NCI-H226 (cell line): ENCODE measurements at regions not wholly inside any gene's neighbourhood (a gene's known extent, or its start where the extent isn't known, plus 50 kb on each side); places are given as distances from the start of the nearest gene placed in this dataset.

Experiments
- DNase-seq: peaks from one replicate; pipeline ENCODE4 v3.0.0-alpha.2; 2015

DNA sequence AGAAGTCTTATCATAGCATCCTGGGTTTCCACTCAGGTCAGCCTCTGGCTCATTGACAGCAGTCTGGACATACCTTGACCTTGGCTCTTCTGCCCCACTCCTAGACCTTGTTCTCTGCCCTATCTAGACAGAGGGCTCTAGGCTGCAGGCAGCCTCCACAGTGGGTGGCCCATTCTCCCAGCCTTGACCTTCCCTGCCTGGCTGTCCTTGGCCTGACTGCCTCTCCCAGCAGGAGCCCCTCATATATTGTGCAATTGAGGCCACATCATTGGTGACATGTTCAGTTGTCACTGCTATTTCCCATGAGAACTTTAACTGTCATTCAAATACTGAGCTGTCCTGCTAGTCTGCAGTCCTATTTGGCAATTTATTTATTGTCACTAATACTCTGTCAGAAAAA lies 503.4 kb downstream of the PLXNA4 start:
- DNase-seq = no peak

GRCh38 chr7:132072165-132072564 lies 504.1 kb downstream of the PLXNA4 start:
- no peak for DNase-seq

- DNase-seq = no peak
Observed at GRCh38 chr7:132069306-132069705, 507.0 kb downstream of the PLXNA4 start.

- no peak for DNase-seq
Observed at GRCh38 chr7:132066761-132067171, 509.5 kb downstream of the PLXNA4 start.

DNA sequence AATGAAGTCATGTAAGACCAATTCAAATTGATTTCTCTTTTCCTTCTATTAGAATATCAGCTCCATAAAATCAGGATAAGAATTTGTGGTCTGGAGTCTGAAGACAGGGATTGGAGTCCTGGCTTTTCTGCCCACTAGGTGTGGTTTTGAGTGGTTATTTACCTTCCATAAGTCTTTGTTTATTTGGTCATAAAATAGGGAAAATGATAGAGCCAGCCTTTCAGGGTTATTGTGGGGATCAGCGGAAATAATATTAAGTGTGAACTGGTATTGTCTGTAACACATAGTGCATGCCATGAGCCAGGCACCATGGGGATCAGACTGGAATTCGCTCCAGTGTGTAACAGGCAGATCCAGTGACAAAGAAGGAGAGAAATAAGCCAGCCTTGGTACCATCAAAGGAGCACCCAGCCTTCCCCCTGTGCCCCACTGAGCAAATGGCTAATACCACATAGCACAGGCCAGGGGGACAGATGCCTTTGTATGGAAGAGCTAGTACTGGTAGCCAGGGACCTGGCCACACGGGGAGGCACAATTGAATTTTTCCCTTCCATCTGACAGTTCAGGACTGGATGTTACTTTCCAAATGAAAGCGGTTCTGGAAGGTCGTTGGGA lies 509.7 kb upstream of the PODXL start:
- no peak for DNase-seq

- DNase-seq = peak; percentile 98
Observed at GRCh38 chr7:132065193-132065988, 509.0 kb upstream of the PODXL start.

- DNase-seq = no peak
Observed at GRCh38 chr7:132063800-132064199, 507.4 kb upstream of the PODXL start.

DNA sequence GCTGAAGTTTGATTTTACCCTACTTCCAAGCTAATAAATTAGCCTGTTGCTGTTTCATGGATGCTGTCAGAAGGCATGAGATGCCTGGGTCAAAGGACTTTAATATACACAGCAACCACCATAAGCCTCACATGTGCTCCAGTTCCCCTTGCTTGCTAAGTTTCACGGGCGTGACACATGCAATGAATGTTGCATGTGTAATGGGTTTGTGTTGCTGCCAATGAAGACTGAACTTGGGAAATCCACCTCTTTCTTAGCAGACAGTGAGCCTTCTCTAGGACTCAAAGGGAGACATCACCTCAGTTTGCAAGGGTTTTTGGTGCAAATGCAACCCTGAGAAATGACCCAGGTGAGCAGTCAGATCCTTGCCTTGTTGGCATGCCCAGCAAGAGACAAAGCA lies 505.5 kb upstream of the PODXL start:
- no peak for DNase-seq

- no peak for DNase-seq
Observed at GRCh38 chr7:132059141-132059540, 502.7 kb upstream of the PODXL start.

DNA sequence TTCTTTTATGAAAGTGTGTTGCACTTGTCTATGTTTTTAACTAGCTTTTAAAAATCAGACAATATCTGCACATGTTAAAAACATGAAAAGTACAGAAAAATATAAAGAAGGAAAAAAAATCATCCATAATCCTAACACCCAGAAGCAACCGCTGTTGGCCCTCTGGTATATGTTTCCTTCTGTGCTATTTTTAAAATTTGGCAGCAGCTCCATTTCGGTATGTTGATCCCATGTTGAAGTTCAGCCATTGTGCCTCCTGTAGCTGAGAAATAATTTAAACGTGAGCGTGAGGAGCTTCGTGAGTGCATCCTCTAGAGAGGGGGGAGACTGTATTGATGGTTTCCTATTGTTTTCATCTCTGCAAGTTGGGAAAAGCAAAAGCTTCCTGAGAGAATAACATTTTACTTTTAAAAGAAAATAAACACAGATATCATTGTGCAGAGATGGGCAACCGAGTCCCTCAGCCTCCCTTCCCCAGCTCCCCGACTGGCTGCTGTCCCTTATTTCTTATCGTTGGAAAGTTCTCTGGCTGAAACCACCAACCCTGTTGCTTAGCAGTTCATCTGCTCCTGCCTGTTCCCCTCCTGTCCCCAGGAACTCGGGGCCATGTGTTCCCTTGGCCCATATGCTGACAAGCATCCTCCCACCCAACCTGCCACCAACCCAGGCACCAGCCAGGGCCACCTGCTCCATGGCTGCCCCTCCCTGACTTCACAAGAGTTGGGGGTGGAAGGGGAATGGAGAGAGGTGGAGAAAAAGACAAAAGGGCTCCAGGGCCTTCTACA lies 499.1 kb upstream of the PODXL start:
- no peak for DNase-seq

DNA sequence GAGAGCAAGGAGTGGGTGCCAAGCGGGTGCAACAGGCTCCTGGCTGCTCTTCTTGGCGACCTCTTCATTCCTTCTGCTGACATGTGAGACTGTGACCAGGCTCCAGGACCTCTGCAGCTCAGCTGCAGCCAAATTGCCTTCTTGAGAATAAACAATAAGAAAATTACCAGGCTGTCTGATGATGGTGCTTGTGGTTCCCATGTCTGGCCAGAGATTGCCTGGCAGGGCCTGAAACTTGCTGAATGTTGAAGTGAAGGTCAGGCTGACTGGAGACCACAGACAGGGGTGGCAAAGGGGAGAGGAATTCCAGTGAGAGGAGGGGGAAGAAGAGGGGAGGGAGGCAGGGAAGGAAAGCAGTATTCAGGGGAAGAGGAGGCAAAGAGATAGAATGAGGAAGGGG lies 497.4 kb upstream of the PODXL start:
- DNase-seq = no peak

- no peak for DNase-seq
Observed at GRCh38 chr7:132051311-132051710, 494.9 kb upstream of the PODXL start.

DNA sequence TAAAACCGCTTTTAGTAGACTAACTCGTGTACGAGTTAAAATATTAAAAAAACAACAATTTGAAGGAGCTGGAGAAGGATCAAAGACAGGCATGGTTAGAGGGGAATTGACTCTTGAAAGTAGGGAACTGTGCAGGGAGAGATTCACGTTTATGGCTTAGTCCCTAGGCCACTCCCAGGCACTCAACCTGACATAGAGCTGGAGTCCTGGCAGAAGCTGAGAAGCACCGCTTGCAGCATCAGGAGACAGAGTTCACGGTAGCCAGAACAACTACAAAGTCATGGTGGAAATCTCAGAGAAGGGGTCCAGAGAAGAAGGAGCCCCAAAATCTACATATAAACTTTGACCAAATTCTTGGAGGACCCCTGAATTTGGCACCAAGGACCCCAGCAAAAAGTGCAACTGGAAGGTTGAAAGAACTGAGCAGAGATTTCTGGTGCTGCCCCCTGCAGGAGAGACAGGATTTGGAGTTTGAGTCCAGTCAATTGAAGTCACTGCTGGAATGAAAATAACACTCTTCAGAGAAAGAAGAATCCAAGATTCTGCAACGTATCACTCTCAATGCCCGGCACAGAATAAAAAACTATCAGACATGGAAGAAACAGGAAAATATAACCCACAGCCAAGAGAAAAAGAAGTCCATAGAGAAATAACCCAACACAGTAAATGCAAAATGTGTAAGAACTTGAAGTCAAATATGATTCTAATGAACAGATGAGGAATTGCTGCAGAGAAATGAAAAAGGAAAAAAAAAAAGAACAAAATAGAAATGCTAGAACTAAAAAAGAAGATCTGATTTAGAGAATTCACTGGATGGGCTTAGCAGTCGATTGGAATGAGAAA lies 493.3 kb upstream of the PODXL start:
- DNase-seq = no peak

DNA sequence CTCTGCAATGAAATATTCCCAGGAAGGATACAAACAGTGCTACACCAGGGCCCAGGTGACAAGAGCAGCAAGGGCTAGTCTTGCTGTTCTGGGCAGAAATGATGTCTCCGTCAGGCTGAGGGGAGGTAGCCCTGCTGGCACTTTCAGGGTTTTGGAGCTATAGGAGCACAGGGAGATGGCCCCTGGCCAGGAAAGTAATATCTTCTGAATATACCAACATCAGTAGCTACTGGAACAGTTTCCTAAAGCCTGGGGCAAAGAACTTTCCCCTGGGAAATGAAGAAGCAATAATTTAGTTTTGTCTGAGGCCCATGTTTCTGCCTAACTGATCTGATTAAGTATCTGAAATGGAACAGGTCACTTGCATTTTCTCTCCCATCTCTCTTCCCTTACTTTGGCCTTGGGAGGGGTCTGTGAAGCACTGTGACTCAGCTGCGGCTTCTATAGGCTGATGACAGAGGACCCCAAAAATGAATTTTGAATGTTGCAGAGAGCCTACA lies 489.1 kb upstream of the PODXL start:
- DNase-seq = no peak

DNA sequence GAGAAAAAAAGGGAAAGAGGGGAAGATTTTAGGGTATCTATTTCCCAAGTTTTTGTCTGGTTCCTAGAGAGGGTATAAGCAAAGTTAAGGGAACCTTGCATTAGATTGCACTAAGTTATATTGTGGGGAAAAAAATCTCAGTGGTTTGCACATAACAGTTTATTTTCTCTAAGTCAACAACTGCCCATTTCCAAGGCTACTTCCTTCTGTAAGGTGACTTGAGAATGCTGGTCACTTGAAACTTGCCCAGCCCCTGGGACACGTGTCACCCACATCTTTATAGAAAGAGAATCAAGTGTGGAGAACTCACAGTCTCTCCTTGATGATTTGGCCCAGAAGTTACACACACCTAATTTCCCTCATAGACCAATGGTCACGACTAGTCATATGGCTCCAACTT lies 488.6 kb upstream of the PODXL start:
- no peak for DNase-seq

DNA sequence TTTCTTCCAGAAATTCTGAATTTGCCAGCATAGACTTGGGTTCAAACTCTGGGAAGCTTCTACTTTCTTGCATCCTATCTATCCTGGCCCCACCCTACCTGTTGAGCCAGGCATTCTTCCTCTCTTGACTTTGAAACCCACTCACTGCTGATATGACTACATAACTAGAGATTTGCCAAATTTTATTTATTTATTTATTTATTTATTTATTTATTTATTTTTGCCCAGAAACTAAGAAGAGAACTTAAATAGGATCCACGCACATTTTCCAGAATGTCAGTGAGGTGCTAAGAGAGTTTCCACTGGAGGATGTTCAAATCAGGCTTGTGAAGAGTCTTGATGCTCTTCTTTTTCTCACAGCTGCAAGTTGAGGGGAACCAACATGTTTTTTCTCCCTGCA lies 487.8 kb upstream of the PODXL start:
- no peak for DNase-seq

- no peak for DNase-seq
Observed at GRCh38 chr7:132041108-132041507, 484.7 kb upstream of the PODXL start.

- DNase-seq = no peak
Observed at GRCh38 chr7:132035517-132036362, 479.3 kb upstream of the PODXL start.

DNA sequence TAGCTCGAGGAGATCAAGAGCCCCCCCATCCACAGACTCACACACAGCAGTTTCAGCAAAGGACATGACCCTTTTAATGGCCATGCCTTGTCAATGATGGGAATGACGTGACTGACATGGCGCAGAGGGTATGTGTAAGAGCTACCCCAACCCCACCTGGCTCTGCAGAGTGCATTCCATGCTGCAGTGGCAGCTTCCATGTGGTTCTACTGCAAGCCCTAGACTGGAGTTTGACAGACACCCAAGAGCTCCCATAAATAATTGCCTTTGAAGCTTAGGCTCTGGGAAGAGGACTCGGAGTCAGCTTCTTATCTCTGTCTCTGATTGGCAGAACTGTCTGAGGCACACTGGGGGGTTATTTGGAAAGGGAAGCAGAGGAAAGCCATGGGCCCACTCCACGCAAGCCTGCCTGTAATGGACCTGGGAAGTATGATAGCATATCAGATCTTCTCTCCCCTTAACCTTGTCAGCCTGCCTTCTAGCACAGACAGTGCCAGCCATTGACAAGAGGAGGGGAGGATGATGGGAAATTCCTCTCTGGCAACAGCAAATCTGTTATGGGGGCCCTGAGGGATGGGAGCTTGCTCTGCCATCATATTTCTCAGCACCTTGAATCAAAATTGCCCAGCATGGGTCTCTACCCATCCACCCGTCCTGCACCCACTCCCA lies 478.5 kb upstream of the PODXL start:
- no peak for DNase-seq

- DNase-seq = peak; percentile 9
Observed at GRCh38 chr7:132030883-132031282, 474.5 kb upstream of the PODXL start.

DNA sequence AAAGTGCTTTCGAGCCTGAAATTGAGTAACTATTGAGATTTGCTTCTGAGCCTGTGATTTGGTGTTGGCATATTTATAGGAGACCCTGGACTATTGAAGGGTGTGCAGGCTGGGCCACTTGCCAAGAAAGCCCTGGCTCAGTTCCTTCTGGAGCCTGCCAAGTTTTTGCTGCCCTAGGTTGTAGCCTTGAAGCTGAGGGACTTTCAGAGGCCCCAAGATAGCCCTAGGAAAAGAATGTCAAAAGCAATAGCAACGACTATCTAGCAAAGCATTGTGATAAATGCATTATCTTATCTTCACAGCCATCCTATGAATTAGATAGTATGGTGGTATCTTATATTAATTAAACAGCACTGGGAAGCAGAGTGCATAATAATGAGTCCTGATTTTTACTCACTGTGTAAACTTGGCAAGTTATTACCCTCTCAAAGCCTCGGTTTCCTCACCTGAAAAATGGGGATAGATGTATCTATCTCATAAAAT lies 473.7 kb upstream of the PODXL start:
- peak; percentile 21 for DNase-seq
